GM21360 (cell line): ENCODE measurements at regions not wholly inside any gene's neighbourhood (a gene's known extent, or its start where the extent isn't known, plus 50 kb on each side); places are given as distances from the start of the nearest gene placed in this dataset.

Source experiments
- ATAC-seq: cut with Tn5 transposase; IDR thresholded peaks from one replicate; pipeline ENCODE4 v1.9.1; 2021; ENCODE audit warnings: mild to moderate bottlenecking, moderate library complexity; ENCODE audit not compliant: unreplicated experiment

GRCh38 chr12:67452119-67452805 lies 183.1 kb downstream of the CAND1 start:
- peak; percentile 54 for ATAC-seq

- ATAC-seq = no peak
These were observed 184.0 kb downstream of the CAND1 start for GRCh38 chr12:67453191-67453590.

DNA sequence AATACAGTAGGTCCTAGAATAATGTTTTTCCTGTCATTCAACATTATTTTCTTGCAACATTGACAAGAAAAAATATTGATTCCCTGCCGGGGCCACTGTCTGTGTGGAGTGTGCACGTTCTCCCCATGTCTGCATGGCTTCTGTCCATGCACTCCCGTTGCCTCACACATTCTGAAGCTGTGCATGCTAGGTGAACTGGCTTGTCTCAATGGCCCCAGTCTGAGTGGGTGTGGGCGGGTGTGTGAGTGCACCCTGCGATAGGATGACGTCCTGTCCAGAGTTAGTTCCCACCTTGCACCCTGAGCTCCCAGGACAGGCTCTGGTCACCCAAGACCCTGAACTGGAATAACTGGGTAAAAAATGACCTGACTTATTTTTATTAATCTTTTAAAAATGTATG lies 186.1 kb downstream of the CAND1 start:
- no peak for ATAC-seq

- ATAC-seq = no peak
These were observed 187.3 kb downstream of the CAND1 start for GRCh38 chr12:67456431-67456901.

DNA sequence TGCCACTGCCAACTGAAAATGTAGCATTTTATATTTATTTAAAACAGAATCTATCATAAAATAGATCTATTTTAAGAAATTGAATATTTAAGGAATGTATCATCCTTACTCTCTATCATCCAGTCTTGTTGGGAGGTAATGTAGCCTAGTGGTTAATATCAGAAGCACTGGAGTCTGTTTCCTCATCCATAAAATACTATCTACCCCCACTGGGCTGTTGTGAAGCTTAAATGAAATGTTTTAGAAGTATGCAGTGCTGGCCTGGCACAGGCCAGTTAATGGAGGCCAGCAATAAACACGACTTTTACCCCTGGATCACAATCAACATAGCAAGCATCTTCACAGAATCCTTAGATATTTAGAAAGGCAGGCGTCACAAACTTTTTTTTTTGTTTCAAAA lies 188.0 kb downstream of the CAND1 start:
- ATAC-seq = no peak

- ATAC-seq = no peak
These were observed 188.9 kb downstream of the CAND1 start for GRCh38 chr12:67457778-67458665.

- ATAC-seq = no peak
These were observed 189.4 kb upstream of the DYRK2 start for GRCh38 chr12:67459173-67459572.

DNA sequence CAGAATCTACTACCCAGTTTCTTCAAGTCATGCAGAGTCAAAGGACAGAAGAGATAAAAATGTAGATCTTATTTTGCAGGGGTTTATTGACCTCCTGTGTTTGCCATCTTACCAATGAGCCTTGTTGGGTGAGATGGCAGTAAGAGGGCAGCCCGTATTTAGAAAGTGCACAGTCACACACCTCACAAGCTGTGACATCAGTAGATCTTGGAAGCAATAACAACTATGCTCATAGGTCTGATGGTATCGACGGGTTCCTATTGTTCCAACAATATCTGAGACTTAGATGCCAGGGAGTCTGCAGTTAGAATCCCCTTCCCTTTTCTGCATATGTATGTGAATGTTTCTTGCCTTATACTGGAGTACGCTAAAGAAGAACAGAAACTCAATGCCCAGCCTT lies 189.0 kb upstream of the DYRK2 start:
- no peak for ATAC-seq

DNA sequence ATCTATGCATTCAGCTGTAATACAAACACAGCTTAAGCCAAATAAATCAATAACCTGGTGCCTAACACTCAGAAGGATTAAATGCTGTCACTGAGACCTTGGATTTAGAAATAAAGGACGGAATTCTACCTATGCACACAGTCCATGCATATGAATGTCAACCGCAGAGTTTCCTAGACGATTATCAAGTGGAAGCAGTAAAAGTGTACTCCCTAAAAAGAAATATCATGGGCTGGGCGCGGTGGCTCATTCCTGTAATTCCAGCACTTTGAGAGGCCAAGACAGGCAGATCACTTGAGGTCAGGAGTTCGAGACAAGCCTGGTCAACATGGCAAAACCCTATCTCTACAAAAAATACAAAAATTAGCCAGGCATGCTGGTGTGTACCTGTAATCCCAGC lies 188.2 kb upstream of the DYRK2 start:
- no peak for ATAC-seq

- no peak for ATAC-seq
These were observed 179.8 kb upstream of the DYRK2 start for GRCh38 chr12:67468549-67469245.

- ATAC-seq = no peak
These were observed 178.9 kb upstream of the DYRK2 start for GRCh38 chr12:67469666-67470065.

DNA sequence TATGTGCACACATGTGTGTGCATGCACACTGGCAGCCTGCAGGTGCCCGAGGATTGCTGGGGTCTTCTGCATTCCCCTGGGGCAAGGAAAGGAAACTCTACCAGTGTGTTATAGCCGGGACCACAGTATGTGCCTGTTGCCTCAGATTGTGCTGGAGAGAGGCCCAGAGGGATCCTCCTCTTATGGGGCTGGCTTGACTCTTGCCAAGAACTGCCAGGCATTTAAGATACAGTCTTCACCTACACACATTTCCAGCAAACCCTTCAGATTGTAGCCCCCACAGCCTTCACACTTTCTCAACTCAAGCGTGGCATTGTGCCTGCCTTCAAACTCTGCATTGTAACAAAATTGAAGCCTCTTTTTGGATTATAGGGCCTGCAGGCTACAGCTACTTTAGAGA lies 176.7 kb upstream of the DYRK2 start:
- ATAC-seq = no peak

DNA sequence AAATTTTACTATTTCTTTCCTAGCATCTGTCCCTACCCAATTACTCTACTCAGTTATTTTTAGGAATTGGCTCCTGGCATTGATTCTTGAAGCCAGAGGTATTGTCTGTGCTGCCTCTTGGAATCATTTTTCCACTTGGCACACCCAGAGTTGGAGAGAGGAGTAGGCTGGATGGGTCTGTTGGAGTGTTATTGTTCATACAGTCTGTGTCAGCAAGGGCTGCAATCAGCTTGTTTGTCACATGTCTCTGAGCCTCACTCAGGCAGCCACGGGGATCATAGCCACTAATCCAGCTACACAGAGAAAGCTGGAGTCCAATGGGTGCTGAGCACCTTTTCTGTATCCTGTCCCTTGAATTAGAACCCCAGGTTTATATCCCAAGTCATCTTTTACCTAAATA lies 176.0 kb upstream of the DYRK2 start:
- no peak for ATAC-seq

- ATAC-seq = no peak
These were observed 173.5 kb upstream of the DYRK2 start for GRCh38 chr12:67474934-67475620.

DNA sequence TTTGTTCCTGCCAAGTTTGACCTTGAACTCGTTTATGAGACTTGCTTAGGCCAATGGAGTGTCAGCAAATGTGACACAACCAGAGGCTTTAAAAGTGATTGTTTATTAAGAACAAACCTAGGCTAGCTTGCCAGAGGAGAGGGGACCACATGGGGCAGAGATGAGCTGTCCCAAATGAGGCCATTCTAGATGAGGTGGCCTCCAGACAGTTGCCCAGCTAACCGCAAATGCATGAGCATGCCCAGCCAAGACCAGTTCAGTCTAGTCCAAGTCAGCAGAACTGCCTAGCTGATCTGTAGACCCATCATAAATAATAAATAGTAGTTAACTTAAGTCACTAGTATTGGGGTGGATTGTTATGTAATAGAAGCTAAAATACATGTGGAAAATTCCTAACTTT lies 172.8 kb upstream of the DYRK2 start:
- ATAC-seq = no peak

GRCh38 chr12:67477681-67478265 lies 170.8 kb upstream of the DYRK2 start:
- ATAC-seq = no peak

GRCh38 chr12:67482751-67483661 lies 165.5 kb upstream of the DYRK2 start:
- peak; percentile 50 for ATAC-seq

DNA sequence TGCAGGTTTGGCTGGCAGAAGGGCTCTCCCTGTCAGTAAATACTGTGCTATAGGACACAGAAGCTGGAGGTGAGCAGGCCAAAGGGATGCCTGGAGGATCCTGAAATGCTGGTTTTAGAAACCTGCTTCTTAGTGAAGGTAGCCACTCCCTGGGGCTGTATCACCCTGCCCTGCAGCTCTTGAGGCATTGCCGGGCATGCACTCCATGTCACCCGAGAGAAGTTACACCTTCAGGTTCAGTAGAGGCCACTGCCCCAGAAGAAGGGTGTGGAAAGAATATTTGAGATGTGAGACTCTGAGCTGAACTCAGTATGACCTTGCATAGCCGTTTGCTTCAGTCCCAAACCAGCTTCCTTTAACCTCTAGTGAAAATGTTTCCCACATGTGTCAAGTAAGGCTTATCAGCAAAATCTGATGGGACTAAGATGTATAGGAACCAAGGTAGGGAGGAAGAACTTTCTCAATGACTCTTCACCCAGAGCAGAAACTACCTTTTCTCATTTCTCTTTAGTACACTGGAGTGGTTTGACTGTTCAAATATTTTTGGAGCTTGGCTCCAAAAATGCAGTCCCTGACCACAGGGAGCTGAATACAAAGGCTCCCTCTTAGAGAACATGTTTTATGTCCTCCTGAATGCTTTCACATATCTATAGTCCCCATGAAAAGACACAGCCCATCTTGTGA lies 164.5 kb upstream of the DYRK2 start:
- ATAC-seq = peak; percentile 53
